Small intestine (tissue), 7 donors: ENCODE measurements at regions not wholly inside any gene's neighbourhood (a gene's known extent, or its start where the extent isn't known, plus 50 kb on each side); places are given as distances from the start of the nearest gene placed in this dataset.

ENCODE experiments used
- DNase-seq, 2 donors: peaks; one replicate each; pipeline versions ENCODE4 v3.0.0 to v3.0.0-alpha.2; 2013
- FAIRE-seq: peaks from 2 replicates; lab custom pipeline; 2012; peaks lifted over from hg19 to GRCh38; lab: Jason Lieb, UNC
- H3K27ac ChIP-seq, 3 donors: one replicate each; pipeline ENCODE4 v1.5.1; 2013; ENCODE audit warnings: low read length in 2 of 3, mild to moderate bottlenecking in 2 of 3, control low read depth in 1 of 3, inconsistent platforms in 1 of 3, low read depth in 1 of 3, moderate library complexity in 1 of 3
- H3K27me3 ChIP-seq, 3 donors: one replicate each; pipeline ENCODE4 v1.6.1; 2013; ENCODE audit warnings: low read length in 3 of 3, inconsistent platforms in 1 of 3; ENCODE audit not compliant: control insufficient read depth in 3 of 3, insufficient read depth in 3 of 3
- H3K36me3 ChIP-seq, 3 donors: one replicate each; pipeline ENCODE4 v1.6.1; 2013; ENCODE audit warnings: low read length in 3 of 3, inconsistent platforms in 1 of 3, low read depth in 1 of 3, mild to moderate bottlenecking in 1 of 3, moderate library complexity in 1 of 3; ENCODE audit not compliant: control insufficient read depth in 3 of 3, insufficient read depth in 2 of 3
- H3K4me1 ChIP-seq, 3 donors: one replicate each; pipeline ENCODE4 v1.6.1; 2013; ENCODE audit warnings: low read length in 2 of 3, inconsistent platforms in 1 of 3, low read depth in 1 of 3, mild to moderate bottlenecking in 1 of 3, moderate library complexity in 1 of 3; ENCODE audit not compliant: control insufficient read depth in 3 of 3, insufficient read depth in 2 of 3
- H3K4me3 ChIP-seq, 3 donors: one replicate each; pipeline ENCODE4 v1.5.1; 2013; ENCODE audit warnings: low read length in 3 of 3, control low read depth in 1 of 3, inconsistent platforms in 1 of 3, low read depth in 1 of 3, mild to moderate bottlenecking in 1 of 3, moderate library complexity in 1 of 3
- H3K9me3 ChIP-seq, 2 donors: one replicate each; pipeline ENCODE4 v1.6.1; 2013; ENCODE audit warnings: low read depth in 1 of 2, low read length in 1 of 2; ENCODE audit not compliant: control insufficient read depth in 2 of 2, insufficient read depth in 1 of 2
- WGBS, 3 donors: extraction: QIAGEN DNeasy Blood & Tissue Kit; methylation state at CpG; one replicate each; pipeline ENCODE4 v1.1.7; 2013; 5-methylcytosine and 5-hydroxymethylcytosine counted together
- donor health status: healthy with polysubstance abuse.
- donor health status: control.
- donor health status: control.
- donor health status: Bipolar disorder and iron deficiency.
- donor health status: healthy.

- H3K4me3 ChIP-seq, result no peak overlapping the region
- no peaks in the 10 kb centered on the region for H3K4me1 ChIP-seq
- H3K27me3 ChIP-seq, result no peaks in the 10 kb centered on the region
- 28 to 50% (median 29%) methylated on average over 1 of the region's 1 CpG for WGBS, 3 donors
- no peaks in the 10 kb centered on the region for H3K9me3 ChIP-seq
- DNase-seq (no peak), FAIRE-seq (no peak)
- no peaks in the 10 kb centered on the region for H3K36me3 ChIP-seq
- no peak overlapping the region for H3K27ac ChIP-seq
Observed at GRCh38 chr12:85374981-85375380, 95.0 kb downstream of the ALX1 start.

- Histone ChIP-seq H3K36me3 (no peaks in the 10 kb centered on the region), H3K27me3 (no peaks in the 10 kb centered on the region), H3K9me3 (no peaks in the 10 kb centered on the region), H3K4me1 (no peaks in the 10 kb centered on the region), H3K4me3 (no peak overlapping the region), H3K27ac (no peak overlapping the region)
- DNase-seq (no peak), FAIRE-seq (peak; percentile 33)
Observed at GRCh38 chr12:85385406-85385805, 105.4 kb downstream of the ALX1 start.

GRCh38 chr12:85390266-85390665, 110.2 kb downstream of the ALX1 start:
- H3K4me3 ChIP-seq, result no peak overlapping the region
- no peaks in the 10 kb centered on the region for H3K27me3 ChIP-seq
- H3K9me3 ChIP-seq, result no peaks in the 10 kb centered on the region
- H3K4me1 ChIP-seq, result no peaks in the 10 kb centered on the region
- no peak overlapping the region for H3K27ac ChIP-seq
- H3K36me3 ChIP-seq, result no peaks in the 10 kb centered on the region
- 14 to 44% (median 29%) methylated on average over 1 of the region's 1 CpG for WGBS, 3 donors
- no peak for DNase-seq
- FAIRE-seq, result no peak

DNA sequence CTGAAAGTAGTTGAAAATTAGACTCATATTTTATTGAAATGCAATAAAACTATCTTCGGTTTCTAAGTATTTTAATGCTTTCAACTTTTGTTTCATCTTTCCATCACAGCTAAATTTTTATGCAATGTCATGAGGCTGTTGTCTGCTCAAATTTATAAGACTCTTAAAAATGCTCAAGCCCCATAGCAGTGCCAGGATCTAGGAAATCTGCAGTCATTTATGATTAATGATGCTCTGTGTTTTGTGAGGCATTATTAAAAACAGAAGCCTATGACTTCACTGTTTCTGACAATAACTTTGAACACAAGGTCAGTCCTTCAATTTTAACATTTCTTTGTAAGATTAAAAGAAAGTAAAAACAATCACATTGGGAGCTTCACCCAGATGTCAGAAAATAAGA, 112.5 kb downstream of the ALX1 start:
- WGBS, 3 donors, result 56 to 87% (median 63%) methylated on average over 1 of the region's 1 CpG
- FAIRE-seq, result no peak
- H3K4me3 ChIP-seq, result no peak overlapping the region

DNA sequence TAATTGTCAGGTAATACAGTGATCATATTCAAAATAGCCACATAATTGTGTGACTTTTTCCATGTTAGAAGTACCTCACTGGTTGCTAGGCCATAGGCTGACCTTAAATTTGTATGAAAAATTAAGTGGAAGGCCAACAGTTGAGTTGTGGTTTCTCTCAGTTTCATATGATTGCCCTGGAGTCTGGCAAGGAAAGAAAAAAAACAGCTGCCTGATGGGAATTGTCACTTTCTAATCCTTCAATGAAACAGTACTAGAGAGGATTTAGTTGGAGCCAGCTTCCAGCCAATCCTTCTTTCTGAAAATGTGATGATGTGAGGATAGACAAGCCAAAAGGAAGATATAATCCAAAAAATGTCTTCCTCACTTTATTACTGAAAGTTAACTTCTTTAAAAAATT, 113.6 kb downstream of the ALX1 start:
- no peak for FAIRE-seq
- no peak for DNase-seq
- no peak overlapping the region for H3K27ac ChIP-seq
- no peaks in the 10 kb centered on the region for H3K36me3 ChIP-seq
- H3K9me3 ChIP-seq, result no peaks in the 10 kb centered on the region
- H3K27me3 ChIP-seq, result no peaks in the 10 kb centered on the region
- no peak overlapping the region for H3K4me3 ChIP-seq
- H3K4me1 ChIP-seq, result no peaks in the 10 kb centered on the region

More for the DNA sequence above, 112.5 kb downstream of the ALX1 start:
- Histone ChIP-seq H3K36me3 (no peaks in the 10 kb centered on the region), H3K27ac (no peak overlapping the region), H3K27me3 (no peaks in the 10 kb centered on the region), H3K4me1 (no peaks in the 10 kb centered on the region), H3K9me3 (no peaks in the 10 kb centered on the region)
- no peak for DNase-seq

- Histone ChIP-seq H3K4me3 (no peak overlapping the region), H3K36me3 (no peaks in the 10 kb centered on the region), H3K27me3 (no peaks in the 10 kb centered on the region), H3K27ac (no peak overlapping the region), H3K4me1 (no peaks in the 10 kb centered on the region), H3K9me3 (no peaks in the 10 kb centered on the region)
- no peak for FAIRE-seq
- no peak for DNase-seq
- WGBS, 3 donors, result 59 to 71% (median 65%) methylated on average over 3 of the region's 3 CpGs
Observed at GRCh38 chr12:85394065-85394464, 114.0 kb downstream of the ALX1 start.

DNA sequence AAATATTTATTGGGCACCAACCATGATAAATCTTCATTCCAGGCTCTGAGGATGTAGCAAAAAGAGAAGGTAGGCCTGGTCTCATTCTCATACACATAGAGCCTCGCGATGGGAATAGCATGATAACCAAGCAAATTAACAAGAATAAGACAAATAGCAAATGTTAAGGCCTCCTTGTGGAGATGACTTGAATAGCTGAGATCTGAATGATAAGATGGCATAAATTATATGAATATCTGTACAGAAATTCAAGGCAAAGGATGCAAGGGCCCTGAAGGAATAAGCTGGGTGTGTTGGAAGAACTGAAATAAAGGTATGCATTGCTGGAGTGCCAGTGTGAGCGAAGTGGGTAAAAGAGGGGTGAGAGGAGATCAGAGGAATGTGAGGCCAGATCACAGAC, 114.8 kb downstream of the ALX1 start:
- FAIRE-seq (no peak), DNase-seq (no peak)
- 86 to 93% (median 93%) methylated on average over 3 of the region's 3 CpGs for WGBS, 3 donors
- H3K36me3 ChIP-seq, result no peaks in the 10 kb centered on the region
- no peaks in the 10 kb centered on the region for H3K27me3 ChIP-seq
- no peak overlapping the region for H3K27ac ChIP-seq
- no peak overlapping the region for H3K4me3 ChIP-seq
- no peaks in the 10 kb centered on the region for H3K9me3 ChIP-seq
- H3K4me1 ChIP-seq, result no peaks in the 10 kb centered on the region

DNA sequence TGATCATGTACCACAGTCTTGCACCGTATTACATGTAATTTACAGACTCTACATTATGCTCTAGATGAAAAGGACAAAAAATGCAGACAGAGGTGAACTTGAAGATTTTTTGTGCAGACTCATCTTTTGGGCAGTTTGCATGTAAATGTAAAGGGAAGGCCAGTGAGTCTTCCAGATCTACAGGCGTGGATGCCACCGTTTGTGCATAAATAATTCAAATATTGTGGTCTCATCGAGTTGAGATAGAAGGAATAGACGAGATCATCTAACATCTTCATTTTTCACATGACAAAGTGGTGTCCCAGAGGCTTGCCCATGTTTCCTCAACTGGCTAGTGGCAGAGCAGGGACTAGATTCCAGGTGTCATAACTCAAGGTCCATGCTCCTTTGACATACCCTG, 125.2 kb downstream of the ALX1 start:
- Histone ChIP-seq H3K27me3 (no peaks in the 10 kb centered on the region), H3K27ac (no peak overlapping the region), H3K36me3 (no peaks in the 10 kb centered on the region), H3K4me1 (no peaks in the 10 kb centered on the region), H3K4me3 (no peak overlapping the region), H3K9me3 (no peaks in the 10 kb centered on the region)
- DNase-seq (no peak), FAIRE-seq (no peak)
- WGBS, 3 donors, result 69 to 81% (median 75%) methylated on average over 5 of the region's 5 CpGs

DNA sequence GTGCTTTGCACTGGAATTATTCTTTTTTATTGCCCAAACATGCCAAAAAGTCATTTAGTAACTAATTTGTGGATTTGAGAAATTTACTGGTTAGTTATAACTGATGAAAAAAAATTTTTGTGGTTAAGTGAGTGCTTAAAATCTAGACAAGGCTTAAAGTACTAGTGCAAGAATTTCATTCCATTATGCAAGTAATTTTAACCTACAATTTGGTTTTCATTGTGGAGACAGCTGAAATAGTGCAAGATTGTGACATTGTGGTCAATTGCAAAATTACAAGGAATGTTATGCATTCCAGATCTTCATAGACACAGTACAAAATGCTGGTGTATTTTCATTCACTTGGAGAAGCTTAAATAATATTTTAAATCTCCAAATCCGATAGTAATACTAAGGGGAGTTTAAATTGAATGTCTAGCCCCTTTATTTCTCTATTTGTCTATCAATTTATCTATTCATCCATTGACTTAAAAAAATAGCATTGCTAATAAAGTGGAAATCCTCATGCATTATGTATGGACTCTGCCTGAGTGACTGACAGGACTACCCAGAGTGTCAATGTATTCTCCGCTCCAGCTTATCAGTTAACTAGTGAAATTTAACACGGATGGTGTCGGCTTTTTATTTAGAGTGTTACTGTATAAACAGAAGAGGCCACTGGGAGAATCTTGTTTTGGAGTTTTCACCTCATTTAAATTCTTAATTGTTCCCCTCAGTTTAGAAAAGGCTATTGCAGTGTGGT, 125.9 kb downstream of the ALX1 start:
- Histone ChIP-seq H3K36me3 (no peaks in the 10 kb centered on the region), H3K4me3 (no peak overlapping the region), H3K27me3 (no peaks in the 10 kb centered on the region), H3K4me1 (no peaks in the 10 kb centered on the region), H3K27ac (no peak overlapping the region), H3K9me3 (no peaks in the 10 kb centered on the region)
- 40 to 46% (median 44%) methylated on average over 4 of the region's 4 CpGs for WGBS, 3 donors
- DNase-seq (no peak), FAIRE-seq (no peak)
